ENCODE measurements at regions not wholly inside any gene's neighbourhood (a gene's known extent, or its start where the extent isn't known, plus 50 kb on each side); places are given as distances from the start of the nearest gene placed in this dataset.

- H3K4me3 ChIP-seq (replicated peaks in 1 of 2; ENCODE audit: low read depth in 2 of 2, low read length in 2 of 2), result no peak overlapping the region
- no peak for DNase-seq (ENCODE audit: low read depth in 2 of 2)
- no peak for TF ChIP-seq CTCF (IDR thresholded peaks at IDR 0.05; ENCODE audit: low read depth, low read length)
Observed at GRCh38 chr15:29590701-29591100, 231.6 kb downstream of the TJP1 start.

DNA sequence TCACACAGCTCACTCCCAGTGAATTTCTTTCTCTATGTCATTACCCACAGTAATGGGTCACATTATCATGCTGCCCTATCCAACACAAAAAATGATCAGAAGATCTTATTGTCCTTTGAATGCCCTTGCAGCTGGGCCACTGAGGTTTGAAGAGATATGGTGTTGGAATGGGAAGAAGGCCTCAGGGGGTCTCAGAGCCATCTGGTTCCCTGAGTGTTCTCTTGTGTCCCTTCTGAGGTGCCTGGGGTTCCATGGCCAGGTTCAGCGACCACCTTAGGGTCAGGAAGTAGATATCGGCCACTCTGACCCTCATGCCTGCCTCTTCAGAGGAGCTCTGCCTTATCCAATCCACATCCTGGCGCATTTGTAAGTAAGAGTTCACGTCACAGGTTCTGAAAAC lies 232.3 kb downstream of the TJP1 start:
- TF ChIP-seq CTCF (IDR thresholded peaks at IDR 0.05; ENCODE audit: low read depth, low read length), result no peak
- DNase-seq (ENCODE audit: low read depth in 2 of 2), result no peak
- H3K4me3 ChIP-seq (replicated peaks in 1 of 2; ENCODE audit: low read depth in 2 of 2, low read length in 2 of 2), result no peak overlapping the region

DNA sequence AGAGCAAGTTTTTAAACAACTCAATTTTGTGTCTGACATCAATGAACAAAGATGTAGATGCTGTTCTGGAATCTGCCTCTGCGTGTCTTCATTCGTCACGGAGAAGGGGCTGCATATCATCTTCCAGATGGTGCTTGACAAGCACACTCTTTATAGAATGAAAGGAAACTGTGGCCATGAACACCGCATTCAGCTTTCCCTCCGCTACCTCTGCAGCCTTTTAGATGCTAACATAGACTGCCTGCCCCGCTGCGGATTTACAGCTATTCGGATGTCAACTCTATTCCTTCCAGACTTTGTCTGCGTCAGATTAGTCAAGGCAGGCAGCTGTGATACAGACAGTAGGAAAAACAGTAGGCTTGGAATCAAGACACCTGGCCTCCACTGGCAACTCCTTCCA lies 232.9 kb downstream of the TJP1 start:
- no peak overlapping the region for H3K4me3 ChIP-seq (replicated peaks in 1 of 2; ENCODE audit: low read depth in 2 of 2, low read length in 2 of 2)
- DNase-seq (ENCODE audit: low read depth in 2 of 2), result no peak
- TF ChIP-seq CTCF (IDR thresholded peaks at IDR 0.05; ENCODE audit: low read depth, low read length), result no peak

- no peak overlapping the region for H3K4me3 ChIP-seq (replicated peaks in 1 of 2; ENCODE audit: low read depth in 2 of 2, low read length in 2 of 2)
Observed at GRCh38 chr15:29573197-29573838, 248.9 kb downstream of the TJP1 start.

DNA sequence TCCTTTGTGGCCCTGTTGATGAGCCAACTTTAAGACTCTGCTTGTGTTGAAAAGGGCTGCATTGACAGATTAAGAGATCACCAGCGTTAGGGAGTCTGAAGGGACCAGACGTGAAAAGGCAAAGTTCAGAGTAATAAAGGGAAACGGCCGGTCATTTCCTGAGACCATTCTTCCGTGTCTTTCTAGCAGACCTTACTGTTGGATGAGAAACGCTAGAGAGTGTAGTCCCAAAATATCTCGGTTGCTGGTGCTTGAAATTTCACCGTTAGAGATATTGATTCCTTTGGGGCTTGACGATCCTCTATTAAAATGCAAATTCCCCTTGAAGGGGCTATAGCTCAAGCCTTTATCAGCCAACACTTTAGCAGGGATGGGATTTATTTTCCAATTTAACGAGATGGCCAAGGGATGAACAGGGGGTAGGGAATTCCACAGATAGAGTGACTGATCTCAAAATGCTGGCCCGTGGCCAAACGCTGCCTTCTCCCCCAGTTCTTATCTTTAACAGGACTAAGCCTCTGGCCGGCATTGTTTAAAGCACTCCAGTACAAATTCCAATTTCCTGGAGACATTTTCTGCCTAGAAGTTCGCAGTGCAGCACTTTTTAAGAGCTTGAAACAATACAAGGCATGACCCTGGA lies 250.4 kb downstream of the TJP1 start:
- DNase-seq (ENCODE audit: low read depth in 2 of 2), result peak; percentile 14 to 23
- TF ChIP-seq CTCF (IDR thresholded peaks at IDR 0.05; ENCODE audit: low read depth, low read length), result no peak
- no peak overlapping the region for H3K4me3 ChIP-seq (replicated peaks in 1 of 2; ENCODE audit: low read depth in 2 of 2, low read length in 2 of 2)

More at GRCh38 chr15:29573197-29573838, 248.9 kb downstream of the TJP1 start:
- no peak for TF ChIP-seq CTCF (IDR thresholded peaks at IDR 0.05; ENCODE audit: low read depth, low read length)
- no peak for DNase-seq (ENCODE audit: low read depth in 2 of 2)

GRCh38 chr15:29570948-29571791 lies 251.1 kb downstream of the TJP1 start:
- H3K4me3 ChIP-seq (replicated peaks in 1 of 2; ENCODE audit: low read depth in 2 of 2, low read length in 2 of 2), result peak overlapping the region in 1 of 2 donors; percentile 24
- DNase-seq (ENCODE audit: low read depth in 2 of 2), result peak; percentile 9 to 24
- TF ChIP-seq CTCF (IDR thresholded peaks at IDR 0.05; ENCODE audit: low read depth, low read length), result no peak

Data from cardiac fibroblast (primary cell).